Endothelial cell of umbilical vein (primary cell): ENCODE measurements at regions not wholly inside any gene's neighbourhood (a gene's known extent, or its start where the extent isn't known, plus 50 kb on each side); places are given as distances from the start of the nearest gene placed in this dataset.

Source experiments
- BruUV-seq: library from RNA; stranded (reverse); fragments of 400-500 nt; replicated peaks from 2 replicates; lab custom pipeline; 2021; lab: Mats Ljungman, UMichigan
- CTCF ChIA-PET: fragments of 300-600, 350-600 bp; sonication (Branson Sonifier 250); formaldehyde crosslinking; loops from one replicate; lab custom pipeline; 2021; ENCODE audit warnings: antibody characterized with exemption, inconsistent platforms; lab: Charles Lee
- POLR2A ChIA-PET: fragments of 300-600, 350-600 bp; sonication (Branson Sonifier 250); formaldehyde crosslinking; loops from one replicate; lab custom pipeline; 2021; ENCODE audit warnings: antibody characterized with exemption, inconsistent platforms; lab: Charles Lee
- DNase-seq: peaks from one replicate; pipeline ENCODE4 v3.0.0-alpha.2; 2011; ENCODE audit warnings: low read depth, low spot score
- FAIRE-seq: peaks from 2 replicates; lab custom pipeline; 2011; peaks lifted over from hg19 to GRCh38; lab: Jason Lieb, UNC
- H2AFZ ChIP-seq: 2 replicates; pipeline ENCODE4 v1.6.0; 2012; ENCODE audit warnings: low read depth, low read length, control low read depth, inconsistent platforms
- H3K27ac ChIP-seq: 2 replicates; pipeline ENCODE4 v1.5.1; 2011; ENCODE audit warnings: low read depth, mild to moderate bottlenecking, control low read depth, low read length, moderate library complexity; ENCODE audit not compliant: insufficient read depth
- H3K27me3 ChIP-seq, 2 experiments: 2 replicates each; pipeline versions ENCODE4 v1.6.0 to v1.6.1; 2011; ENCODE audit warnings: low read length in 2 of 2, mixed read lengths in 1 of 2; ENCODE audit not compliant: control insufficient read depth in 2 of 2, insufficient read depth in 2 of 2
- H3K36me3 ChIP-seq, 2 experiments: 2 replicates in 1 of 2; 3 replicates in 1 of 2; pipeline ENCODE4 v1.5.1; 2011; ENCODE audit warnings: low read length in 2 of 2, mild to moderate bottlenecking in 1 of 2, moderate library complexity in 1 of 2; ENCODE audit not compliant: control insufficient read depth in 2 of 2, insufficient read depth in 2 of 2; ENCODE audit errors: extremely low read depth in 1 of 2
- H3K4me1 ChIP-seq: 3 replicates; pipeline ENCODE4 v1.5.1; 2011; ENCODE audit warnings: mild to moderate bottlenecking, low read length; ENCODE audit not compliant: control insufficient read depth, insufficient read depth; ENCODE audit errors: extremely low read depth
- H3K4me2 ChIP-seq: 2 replicates; pipeline ENCODE4 v1.6.1; 2011; ENCODE audit warnings: low read length, control low read depth, mixed read lengths; ENCODE audit not compliant: insufficient read depth
- H3K4me3 ChIP-seq, 3 experiments: fragments of 200-600 bp in 1 of 3; sonication (generic), shearing (Covaris generic) in 1 of 3; replicated peaks in 1 of 3; 2 replicates each; pipeline ENCODE4 v1.5.1; 2011 to 2016; ENCODE audit warnings: control low read depth in 3 of 3, low read length in 3 of 3, mild to moderate bottlenecking in 2 of 3, inconsistent platforms in 1 of 3, low read depth in 1 of 3, moderate library complexity in 1 of 3; ENCODE audit not compliant: insufficient read depth in 1 of 3
- H3K79me2 ChIP-seq: 2 replicates; pipeline ENCODE4 v1.6.0; 2012; ENCODE audit warnings: low read length, inconsistent platforms; ENCODE audit not compliant: control insufficient read depth, insufficient read depth
- H3K9ac ChIP-seq: replicated peaks from 2 replicates; pipeline ENCODE3; 2011; ENCODE audit warnings: low read length, control low read depth; ENCODE audit not compliant: insufficient read depth; ENCODE audit errors: extremely low read depth
- H3K9me1 ChIP-seq: replicated peaks from 3 replicates; pipeline ENCODE4 v1.6.0; 2011; ENCODE audit warnings: mild to moderate bottlenecking, low read length; ENCODE audit not compliant: control insufficient read depth, insufficient read depth; ENCODE audit errors: extremely low read depth
- H3K9me3 ChIP-seq: replicated peaks from 2 replicates; pipeline ENCODE4 v1.5.1; 2012; ENCODE audit warnings: low read length, inconsistent platforms; ENCODE audit not compliant: control insufficient read depth, insufficient read depth
- H4K20me1 ChIP-seq: replicated peaks from 2 replicates; pipeline ENCODE3; 2011; ENCODE audit warnings: mild to moderate bottlenecking, low read length; ENCODE audit not compliant: control insufficient read depth, insufficient read depth; ENCODE audit errors: extremely low read depth
- FOS ChIP-seq: IDR thresholded peaks from 2 replicates; pipeline ENCODE4 v1.6.1; 2011; ENCODE audit warnings: mild to moderate bottlenecking, low read length, moderate library complexity, borderline replicate concordance; ENCODE audit not compliant: insufficient read depth
- GATA2 ChIP-seq: IDR thresholded peaks from 2 replicates; pipeline ENCODE4 v1.7.0; 2011; ENCODE audit warnings: low read depth, mild to moderate bottlenecking, moderate library complexity, mixed read lengths, low read length; ENCODE audit not compliant: insufficient read length, insufficient read depth
- JUN ChIP-seq: IDR thresholded peaks from 2 replicates; pipeline ENCODE4 v1.6.1; 2011; ENCODE audit warnings: borderline replicate concordance, low read depth; ENCODE audit not compliant: insufficient read length, insufficient read depth
- MYC ChIP-seq: IDR thresholded peaks from one replicate; pipeline ENCODE4 v1.6.1; 2011; ENCODE audit warnings: mild to moderate bottlenecking, low read depth, low read length
- POLR2A ChIP-seq: IDR thresholded peaks from 2 replicates; pipeline ENCODE4 v1.6.1; 2012; ENCODE audit warnings: low read depth, mild to moderate bottlenecking, control low read depth, low read length
- POLR2AphosphoS5 ChIP-seq: IDR thresholded peaks from 2 replicates; pipeline ENCODE4 v1.6.1; 2012; ENCODE audit warnings: low read depth, mild to moderate bottlenecking, control low read depth, low read length, moderate library complexity; ENCODE audit not compliant: insufficient read depth
- dilution Hi-C: fragments of 300-500 bp; cut with MboI; formaldehyde crosslinking; loops from one replicate; pipeline ENCODE4 v1.15.0; 2019; ENCODE audit warnings: low sequenced_read_pairs; ENCODE audit not compliant: extremely low pct_ligation_motif_present
- intact Hi-C: fragments of 100-400 bp; cut with micrococcal nuclease; formaldehyde crosslinking; loops from one replicate; pipeline ENCODE4 v1.10.0; 2022
- TF ChIP-seq, protein P1 (sequence below), 2 donors: IDR thresholded peaks; 1 replicate in 1 of 2; 2 replicates in 1 of 2; pipeline ENCODE4 v1.5.1; 2011; ENCODE audit warnings: low read length in 2 of 2, mild to moderate bottlenecking in 2 of 2, moderate library complexity in 2 of 2, control low read depth in 1 of 2, inconsistent platforms in 1 of 2, low read depth in 1 of 2; ENCODE audit not compliant: insufficient read depth in 1 of 2; ENCODE audit errors: extremely low read depth in 1 of 2
- TF ChIP-seq, protein P2 (sequence below): IDR thresholded peaks from 2 replicates; pipeline ENCODE4 v1.6.1; 2011; ENCODE audit not compliant: insufficient read depth, insufficient read length

DNA sequence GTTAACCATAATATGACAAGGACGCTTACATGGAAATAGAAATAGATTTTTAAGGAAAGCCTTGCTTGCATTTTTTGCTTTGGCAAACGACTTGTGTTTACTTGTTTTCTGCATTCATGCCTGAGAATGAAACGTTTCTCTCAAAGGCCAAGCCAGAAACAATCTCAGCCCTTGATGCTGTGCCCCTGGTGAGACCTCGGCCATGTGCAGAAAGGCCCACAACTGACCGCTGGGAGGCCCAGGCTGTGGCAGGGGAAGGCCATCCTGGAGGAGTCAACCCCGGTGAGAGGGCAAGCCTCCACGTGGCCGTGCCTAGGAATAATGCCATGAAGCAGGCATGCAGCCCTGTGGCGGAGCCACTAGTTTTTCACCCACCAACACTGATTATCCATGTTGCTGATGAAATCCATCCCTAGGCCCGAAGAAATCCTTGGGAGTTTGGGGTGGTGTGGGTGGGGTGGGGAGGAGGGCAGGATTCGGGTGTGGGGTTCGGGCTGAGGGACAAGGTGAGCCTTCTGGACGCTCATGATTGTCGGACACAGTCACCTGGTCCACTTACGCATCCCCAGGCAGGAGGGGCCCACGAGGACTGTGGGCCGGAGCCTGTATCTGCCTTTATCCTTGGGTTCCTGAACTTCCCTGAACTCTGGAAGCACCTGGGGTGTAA is 107.6 kb upstream of the APCDD1 start:
- no peak for FAIRE-seq
- H3K9me1 ChIP-seq, result no peaks in the 10 kb centered on the region
- no peaks in the 10 kb centered on the region for H3K79me2 ChIP-seq
- intact Hi-C loops (no loop called here), dilution Hi-C loops (no loop called here)
- BruUV-seq, result no TSS peak
- no peak overlapping the region for H3K4me2 ChIP-seq
- CTCF ChIA-PET, result no interaction called here
- no peak for DNase-seq
- H3K36me3 ChIP-seq, result no peaks in the 10 kb centered on the region
- POLR2A ChIA-PET, result no interaction called here
- H3K9me3 ChIP-seq, result no peaks in the 10 kb centered on the region
- no peak overlapping the region for H3K4me3 ChIP-seq
- H2AFZ ChIP-seq, result no peak overlapping the region
- no peak overlapping the region for H3K27ac ChIP-seq
- no peak overlapping the region for H3K9ac ChIP-seq
- TF ChIP-seq, protein P1, sequence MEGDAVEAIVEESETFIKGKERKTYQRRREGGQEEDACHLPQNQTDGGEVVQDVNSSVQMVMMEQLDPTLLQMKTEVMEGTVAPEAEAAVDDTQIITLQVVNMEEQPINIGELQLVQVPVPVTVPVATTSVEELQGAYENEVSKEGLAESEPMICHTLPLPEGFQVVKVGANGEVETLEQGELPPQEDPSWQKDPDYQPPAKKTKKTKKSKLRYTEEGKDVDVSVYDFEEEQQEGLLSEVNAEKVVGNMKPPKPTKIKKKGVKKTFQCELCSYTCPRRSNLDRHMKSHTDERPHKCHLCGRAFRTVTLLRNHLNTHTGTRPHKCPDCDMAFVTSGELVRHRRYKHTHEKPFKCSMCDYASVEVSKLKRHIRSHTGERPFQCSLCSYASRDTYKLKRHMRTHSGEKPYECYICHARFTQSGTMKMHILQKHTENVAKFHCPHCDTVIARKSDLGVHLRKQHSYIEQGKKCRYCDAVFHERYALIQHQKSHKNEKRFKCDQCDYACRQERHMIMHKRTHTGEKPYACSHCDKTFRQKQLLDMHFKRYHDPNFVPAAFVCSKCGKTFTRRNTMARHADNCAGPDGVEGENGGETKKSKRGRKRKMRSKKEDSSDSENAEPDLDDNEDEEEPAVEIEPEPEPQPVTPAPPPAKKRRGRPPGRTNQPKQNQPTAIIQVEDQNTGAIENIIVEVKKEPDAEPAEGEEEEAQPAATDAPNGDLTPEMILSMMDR (IDR thresholded peaks at IDR 0.05; ENCODE audit: extremely low read depth in 1 of 2, insufficient read depth in 1 of 2, low read depth in 1 of 2, low read length in 2 of 2), result no peak
- no peak for TF ChIP-seq FOS
- no peak for TF ChIP-seq POLR2AphosphoS5
- TF ChIP-seq, protein P2, sequence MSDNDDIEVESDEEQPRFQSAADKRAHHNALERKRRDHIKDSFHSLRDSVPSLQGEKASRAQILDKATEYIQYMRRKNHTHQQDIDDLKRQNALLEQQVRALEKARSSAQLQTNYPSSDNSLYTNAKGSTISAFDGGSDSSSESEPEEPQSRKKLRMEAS, result no peak
- TF ChIP-seq MYC, result no peak
- TF ChIP-seq GATA2, result no peak
- no peak for TF ChIP-seq JUN
- TF ChIP-seq POLR2A, result no peak
- no peaks in the 10 kb centered on the region for H3K4me1 ChIP-seq
- H4K20me1 ChIP-seq, result no peaks in the 10 kb centered on the region
- H3K27me3 ChIP-seq, result no peaks in the 10 kb centered on the region
